GM19023 (cell line): ENCODE measurements at regions not wholly inside any gene's neighbourhood (a gene's known extent, or its start where the extent isn't known, plus 50 kb on each side); places are given as distances from the start of the nearest gene placed in this dataset.

ENCODE experiments used
- ATAC-seq: cut with Tn5 transposase; IDR thresholded peaks from one replicate; pipeline ENCODE4 v1.9.1; 2021; ENCODE audit warnings: mild to moderate bottlenecking, moderate library complexity; ENCODE audit not compliant: unreplicated experiment

- no peak for ATAC-seq
Observed at GRCh38 chr2:122150524-122151280, 395.3 kb downstream of the TSN start.

- ATAC-seq: no peak
Observed at GRCh38 chr2:122152571-122152970, 397.1 kb downstream of the TSN start.

- no peak for ATAC-seq
Observed at GRCh38 chr2:122156176-122156890, 400.9 kb downstream of the TSN start.

GRCh38 chr2:122157158-122157557 is 401.7 kb downstream of the TSN start:
- ATAC-seq: no peak

- no peak for ATAC-seq
Observed at GRCh38 chr2:122163617-122164016, 408.2 kb downstream of the TSN start.

- ATAC-seq: no peak
Observed at GRCh38 chr2:122164964-122165363, 409.5 kb downstream of the TSN start.

GRCh38 chr2:122166820-122167219 is 411.4 kb downstream of the TSN start:
- ATAC-seq: no peak

GRCh38 chr2:122167515-122167914 is 412.1 kb downstream of the TSN start:
- ATAC-seq: no peak

GRCh38 chr2:122168799-122169198 is 413.3 kb downstream of the TSN start:
- no peak for ATAC-seq

- no peak for ATAC-seq
Observed at GRCh38 chr2:122172812-122173211, 417.4 kb downstream of the TSN start.

GRCh38 chr2:122174061-122174460 is 418.6 kb downstream of the TSN start:
- no peak for ATAC-seq

GRCh38 chr2:122179492-122180165 is 424.2 kb downstream of the TSN start:
- ATAC-seq: no peak

- ATAC-seq: no peak
Observed at GRCh38 chr2:122180972-122181371, 425.5 kb downstream of the TSN start.

- ATAC-seq: no peak
Observed at GRCh38 chr2:122182616-122183355, 427.3 kb downstream of the TSN start.

GRCh38 chr2:122183890-122184289 is 428.4 kb downstream of the TSN start:
- ATAC-seq: no peak

- no peak for ATAC-seq
Observed at GRCh38 chr2:122186761-122187222, 431.3 kb downstream of the TSN start.

- no peak for ATAC-seq
Observed at GRCh38 chr2:122191331-122191730, 435.9 kb downstream of the TSN start.

GRCh38 chr2:122193622-122194021 is 438.2 kb downstream of the TSN start:
- ATAC-seq: no peak

- no peak for ATAC-seq
Observed at GRCh38 chr2:122194546-122194945, 439.1 kb downstream of the TSN start.

GRCh38 chr2:122203523-122203922 is 448.1 kb downstream of the TSN start:
- no peak for ATAC-seq

- no peak for ATAC-seq
Observed at GRCh38 chr2:122205641-122206040, 450.2 kb downstream of the TSN start.
